Uterus (tissue), 2 donors: ENCODE measurements at regions not wholly inside any gene's neighbourhood (a gene's known extent, or its start where the extent isn't known, plus 50 kb on each side); places are given as distances from the start of the nearest gene placed in this dataset.

Experiments
- CTCF ChIP-seq, 4 experiments: fragments of 200-600 bp in 2 of 4; fragments of 450-650 bp in 2 of 4; sonication (generic) in 2 of 4; IDR thresholded peaks; one replicate each; pipeline ENCODE4 v1.5.1; 2016 to 2019; ENCODE audit warnings: antibody characterized with exemption in 4 of 4, mild to moderate bottlenecking in 2 of 4, moderate library complexity in 1 of 4
- POLR2A ChIP-seq, 2 donors: fragments of 450-650 bp; IDR thresholded peaks; one replicate each; pipeline ENCODE4 v1.6.1; 2016; ENCODE audit warnings: antibody characterized with exemption in 2 of 2, mild to moderate bottlenecking in 1 of 2, moderate library complexity in 1 of 2

- TF ChIP-seq POLR2A (IDR thresholded peaks at IDR 0.05) (no peak), CTCF (IDR thresholded peaks at IDR 0.05) (no peak)
Observed at GRCh38 chr5:38151878-38152277, 106.5 kb upstream of the EGFLAM start.
